ENCODE measurements at regions not wholly inside any gene's neighbourhood (a gene's known extent, or its start where the extent isn't known, plus 50 kb on each side); places are given as distances from the start of the nearest gene placed in this dataset.

- TF ChIP-seq CTCF (conservative IDR thresholded peaks at IDR 0.05; ENCODE audit: low read length) (no peak), EZH2phosphoT487 (IDR thresholded peaks at IDR 0.05; ENCODE audit: borderline replicate concordance) (no peak)
These were observed 790.9 kb downstream of the KLHL13 start for GRCh38 chrX:117325706-117326105.
